Inflammatory macrophage (primary cell): ENCODE measurements at regions not wholly inside any gene's neighbourhood (a gene's known extent, or its start where the extent isn't known, plus 50 kb on each side); places are given as distances from the start of the nearest gene placed in this dataset.
A peak's percentile ranks its signal among the peaks of the same experiment; 100 is the strongest.

Experiments
- DNase-seq, 2 donors: peaks; one replicate each; pipeline ENCODE4 v3.0.0-alpha.2; 2020 to 2022

- DNase-seq = no peak
Observed at GRCh38 chr6:40831381-40831780, 207.6 kb downstream of the UNC5CL start.

GRCh38 chr6:40825102-40825501 is 213.9 kb downstream of the UNC5CL start:
- no peak for DNase-seq

GRCh38 chr6:40823917-40824891 is 214.8 kb downstream of the UNC5CL start:
- DNase-seq = peak; percentile 71 to 74

GRCh38 chr6:40822619-40823018 is 216.4 kb downstream of the UNC5CL start:
- no peak for DNase-seq

- peak in 1 of 2 donors; percentile 20 for DNase-seq
Observed at GRCh38 chr6:40819182-40819834, 219.7 kb downstream of the UNC5CL start.

GRCh38 chr6:40817369-40817768 is 221.7 kb downstream of the UNC5CL start:
- no peak for DNase-seq

- DNase-seq = no peak
Observed at GRCh38 chr6:40816601-40817000, 222.4 kb downstream of the UNC5CL start.

- no peak for DNase-seq
Observed at GRCh38 chr6:40815731-40816130, 223.3 kb downstream of the UNC5CL start.

- no peak for DNase-seq
Observed at GRCh38 chr6:40810171-40810570, 223.0 kb upstream of the LRFN2 start.

GRCh38 chr6:40809627-40810026 is 222.5 kb upstream of the LRFN2 start:
- no peak for DNase-seq

- no peak for DNase-seq
Observed at GRCh38 chr6:40807484-40807883, 220.3 kb upstream of the LRFN2 start.

GRCh38 chr6:40806256-40806864 is 219.2 kb upstream of the LRFN2 start:
- peak in 1 of 2 donors; percentile 26 for DNase-seq

GRCh38 chr6:40805336-40805735 is 218.2 kb upstream of the LRFN2 start:
- DNase-seq = no peak

GRCh38 chr6:40804905-40805304 is 217.7 kb upstream of the LRFN2 start:
- no peak for DNase-seq

- peak; percentile 43 to 57 for DNase-seq
Observed at GRCh38 chr6:40803897-40804702, 216.9 kb upstream of the LRFN2 start.

GRCh38 chr6:40802481-40802880 is 215.3 kb upstream of the LRFN2 start:
- no peak for DNase-seq

- DNase-seq = no peak
Observed at GRCh38 chr6:40799296-40800140, 212.4 kb upstream of the LRFN2 start.

- DNase-seq = no peak
Observed at GRCh38 chr6:40798069-40798770, 211.1 kb upstream of the LRFN2 start.

- DNase-seq = no peak
Observed at GRCh38 chr6:40796260-40797221, 209.4 kb upstream of the LRFN2 start.

- DNase-seq = no peak
Observed at GRCh38 chr6:40794586-40794985, 207.4 kb upstream of the LRFN2 start.
